ENCODE measurements at regions not wholly inside any gene's neighbourhood (a gene's known extent, or its start where the extent isn't known, plus 50 kb on each side); places are given as distances from the start of the nearest gene placed in this dataset.

DNA sequence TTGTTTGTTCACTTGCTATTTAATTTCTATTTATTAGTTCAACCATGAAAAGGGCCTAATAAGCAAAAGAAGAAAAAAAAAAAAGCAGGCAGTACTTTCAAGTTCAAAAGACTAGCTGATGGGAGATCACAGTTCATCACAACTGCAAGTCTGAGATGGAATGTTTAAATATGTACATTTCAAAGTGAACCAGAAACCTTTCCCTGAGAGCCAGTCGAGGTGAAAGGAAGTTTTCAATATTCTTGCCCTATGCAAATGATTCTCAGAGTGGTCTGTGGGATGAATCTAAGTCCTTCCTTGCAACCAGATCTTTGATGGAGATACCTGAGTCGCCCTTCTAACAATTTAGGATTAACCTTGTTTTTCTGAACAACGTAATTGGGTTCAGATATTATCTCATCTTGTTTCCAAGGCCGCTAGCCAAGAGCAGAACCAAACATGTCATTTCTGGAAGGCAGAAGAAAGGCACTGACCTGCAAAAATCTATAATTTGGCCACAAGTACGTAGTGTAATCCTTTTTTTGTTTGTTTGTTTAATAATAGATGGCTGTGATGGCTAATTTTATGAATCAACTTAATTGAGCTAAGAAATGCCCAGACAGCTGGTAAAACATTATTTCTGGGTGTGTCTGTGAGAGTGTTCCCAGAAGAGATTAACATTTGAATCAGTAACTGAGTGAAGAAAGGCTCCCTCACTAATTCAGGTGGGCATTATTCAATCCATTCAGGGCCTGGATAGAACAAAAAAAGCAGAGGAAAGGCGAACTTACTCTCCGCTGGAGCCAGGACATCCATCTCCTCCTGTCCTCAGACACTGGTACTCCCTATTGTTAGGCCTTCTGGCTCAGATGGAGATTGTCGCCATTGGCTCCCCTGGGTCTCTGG, 171.1 kb upstream of the TMPO start:
- no peak overlapping the region for H3K27ac ChIP-seq (ENCODE audit: extremely low read depth, low read depth, low read length)
- BruUV-seq (replicated peaks), result no TSS peak
- H3K79me2 ChIP-seq (ENCODE audit: control insufficient read depth, insufficient read depth, low read length), result no peaks in the 10 kb centered on the region
- 0% methylated on average over 8 of the region's 8 CpGs for WGBS (ENCODE audit: insufficient coverage, low coverage, missing lambda C conversion rate)
- no peaks in the 10 kb centered on the region for H4K20me1 ChIP-seq (replicated peaks; ENCODE audit: control insufficient read depth, insufficient read depth, low read length)
- H3K27me3 ChIP-seq (ENCODE audit: control insufficient read depth in 2 of 2, insufficient read depth in 2 of 2, low read length in 2 of 2), result no peaks in the 10 kb centered on the region; a peak in 1 of 5 replicates
- ATAC-seq (no peak), FAIRE-seq (no peak), DNase-seq (ENCODE audit: extremely low read depth in 1 of 4, low spot score in 3 of 4) (no peak)
- H3K36me3 ChIP-seq (ENCODE audit: control insufficient read depth, insufficient read depth, low read length), result no peaks in the 10 kb centered on the region
- ChIA-PET CTCF (ENCODE audit: low intra/inter-chr PET ratio) (no interaction called here), POLR2A (interaction anchor here (0.7 kb wide), 1 partner anchor 1624 kb away, joined by 4 read pairs; no protein-coding TSS in a partner anchor)
- H3K4me2 ChIP-seq (ENCODE audit: insufficient read depth, low read length), result no peak overlapping the region
- no peaks in the 10 kb centered on the region for H3K9me3 ChIP-seq (replicated peaks; ENCODE audit: control insufficient read depth, insufficient read depth, low read depth, low read length)
- intact Hi-C loops (cut with micrococcal nuclease) (no loop called here), in situ Hi-C loops (cut with MboI) (no loop called here)
- no peaks in the 10 kb centered on the region for H3K4me1 ChIP-seq (replicated peaks in 1 of 2; ENCODE audit: control insufficient read depth in 2 of 2, insufficient read depth in 2 of 2, low read length in 2 of 2)
- H3K4me3 ChIP-seq, result no peak overlapping the region
- TF ChIP-seq, protein P1, sequence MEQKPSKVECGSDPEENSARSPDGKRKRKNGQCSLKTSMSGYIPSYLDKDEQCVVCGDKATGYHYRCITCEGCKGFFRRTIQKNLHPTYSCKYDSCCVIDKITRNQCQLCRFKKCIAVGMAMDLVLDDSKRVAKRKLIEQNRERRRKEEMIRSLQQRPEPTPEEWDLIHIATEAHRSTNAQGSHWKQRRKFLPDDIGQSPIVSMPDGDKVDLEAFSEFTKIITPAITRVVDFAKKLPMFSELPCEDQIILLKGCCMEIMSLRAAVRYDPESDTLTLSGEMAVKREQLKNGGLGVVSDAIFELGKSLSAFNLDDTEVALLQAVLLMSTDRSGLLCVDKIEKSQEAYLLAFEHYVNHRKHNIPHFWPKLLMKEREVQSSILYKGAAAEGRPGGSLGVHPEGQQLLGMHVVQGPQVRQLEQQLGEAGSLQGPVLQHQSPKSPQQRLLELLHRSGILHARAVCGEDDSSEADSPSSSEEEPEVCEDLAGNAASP (IDR thresholded peaks at IDR 0.05), result no peak
- TF ChIP-seq ZC3H11A (IDR thresholded peaks at IDR 0.05; ENCODE audit: low read depth, low read length) (no peak), PTRF (tag; IDR thresholded peaks at IDR 0.05) (no peak), ZNF507 (tag; conservative IDR thresholded peaks at IDR 0.05) (no peak), ZNF707 (CRISPR knock-in tag; conservative IDR thresholded peaks at IDR 0.05) (no peak), TSC22D4 (tag; IDR thresholded peaks at IDR 0.05) (no peak), BHLHE40 (IDR thresholded peaks at IDR 0.05; ENCODE audit: low read length) (no peak)
- TF ChIP-seq, protein P2, sequence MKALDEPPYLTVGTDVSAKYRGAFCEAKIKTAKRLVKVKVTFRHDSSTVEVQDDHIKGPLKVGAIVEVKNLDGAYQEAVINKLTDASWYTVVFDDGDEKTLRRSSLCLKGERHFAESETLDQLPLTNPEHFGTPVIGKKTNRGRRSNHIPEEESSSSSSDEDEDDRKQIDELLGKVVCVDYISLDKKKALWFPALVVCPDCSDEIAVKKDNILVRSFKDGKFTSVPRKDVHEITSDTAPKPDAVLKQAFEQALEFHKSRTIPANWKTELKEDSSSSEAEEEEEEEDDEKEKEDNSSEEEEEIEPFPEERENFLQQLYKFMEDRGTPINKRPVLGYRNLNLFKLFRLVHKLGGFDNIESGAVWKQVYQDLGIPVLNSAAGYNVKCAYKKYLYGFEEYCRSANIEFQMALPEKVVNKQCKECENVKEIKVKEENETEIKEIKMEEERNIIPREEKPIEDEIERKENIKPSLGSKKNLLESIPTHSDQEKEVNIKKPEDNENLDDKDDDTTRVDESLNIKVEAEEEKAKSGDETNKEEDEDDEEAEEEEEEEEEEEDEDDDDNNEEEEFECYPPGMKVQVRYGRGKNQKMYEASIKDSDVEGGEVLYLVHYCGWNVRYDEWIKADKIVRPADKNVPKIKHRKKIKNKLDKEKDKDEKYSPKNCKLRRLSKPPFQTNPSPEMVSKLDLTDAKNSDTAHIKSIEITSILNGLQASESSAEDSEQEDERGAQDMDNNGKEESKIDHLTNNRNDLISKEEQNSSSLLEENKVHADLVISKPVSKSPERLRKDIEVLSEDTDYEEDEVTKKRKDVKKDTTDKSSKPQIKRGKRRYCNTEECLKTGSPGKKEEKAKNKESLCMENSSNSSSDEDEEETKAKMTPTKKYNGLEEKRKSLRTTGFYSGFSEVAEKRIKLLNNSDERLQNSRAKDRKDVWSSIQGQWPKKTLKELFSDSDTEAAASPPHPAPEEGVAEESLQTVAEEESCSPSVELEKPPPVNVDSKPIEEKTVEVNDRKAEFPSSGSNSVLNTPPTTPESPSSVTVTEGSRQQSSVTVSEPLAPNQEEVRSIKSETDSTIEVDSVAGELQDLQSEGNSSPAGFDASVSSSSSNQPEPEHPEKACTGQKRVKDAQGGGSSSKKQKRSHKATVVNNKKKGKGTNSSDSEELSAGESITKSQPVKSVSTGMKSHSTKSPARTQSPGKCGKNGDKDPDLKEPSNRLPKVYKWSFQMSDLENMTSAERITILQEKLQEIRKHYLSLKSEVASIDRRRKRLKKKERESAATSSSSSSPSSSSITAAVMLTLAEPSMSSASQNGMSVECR (CRISPR knock-in tag; IDR thresholded peaks at IDR 0.05), result no peak
- TF ChIP-seq, protein P3, sequence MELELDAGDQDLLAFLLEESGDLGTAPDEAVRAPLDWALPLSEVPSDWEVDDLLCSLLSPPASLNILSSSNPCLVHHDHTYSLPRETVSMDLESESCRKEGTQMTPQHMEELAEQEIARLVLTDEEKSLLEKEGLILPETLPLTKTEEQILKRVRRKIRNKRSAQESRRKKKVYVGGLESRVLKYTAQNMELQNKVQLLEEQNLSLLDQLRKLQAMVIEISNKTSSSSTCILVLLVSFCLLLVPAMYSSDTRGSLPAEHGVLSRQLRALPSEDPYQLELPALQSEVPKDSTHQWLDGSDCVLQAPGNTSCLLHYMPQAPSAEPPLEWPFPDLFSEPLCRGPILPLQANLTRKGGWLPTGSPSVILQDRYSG (tag; conservative IDR thresholded peaks at IDR 0.05; ENCODE audit: low read depth), result no peak
- TF ChIP-seq, protein P4, sequence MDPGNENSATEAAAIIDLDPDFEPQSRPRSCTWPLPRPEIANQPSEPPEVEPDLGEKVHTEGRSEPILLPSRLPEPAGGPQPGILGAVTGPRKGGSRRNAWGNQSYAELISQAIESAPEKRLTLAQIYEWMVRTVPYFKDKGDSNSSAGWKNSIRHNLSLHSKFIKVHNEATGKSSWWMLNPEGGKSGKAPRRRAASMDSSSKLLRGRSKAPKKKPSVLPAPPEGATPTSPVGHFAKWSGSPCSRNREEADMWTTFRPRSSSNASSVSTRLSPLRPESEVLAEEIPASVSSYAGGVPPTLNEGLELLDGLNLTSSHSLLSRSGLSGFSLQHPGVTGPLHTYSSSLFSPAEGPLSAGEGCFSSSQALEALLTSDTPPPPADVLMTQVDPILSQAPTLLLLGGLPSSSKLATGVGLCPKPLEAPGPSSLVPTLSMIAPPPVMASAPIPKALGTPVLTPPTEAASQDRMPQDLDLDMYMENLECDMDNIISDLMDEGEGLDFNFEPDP (CRISPR knock-in tag; IDR thresholded peaks at IDR 0.05), result no peak
- TF ChIP-seq, protein P5, sequence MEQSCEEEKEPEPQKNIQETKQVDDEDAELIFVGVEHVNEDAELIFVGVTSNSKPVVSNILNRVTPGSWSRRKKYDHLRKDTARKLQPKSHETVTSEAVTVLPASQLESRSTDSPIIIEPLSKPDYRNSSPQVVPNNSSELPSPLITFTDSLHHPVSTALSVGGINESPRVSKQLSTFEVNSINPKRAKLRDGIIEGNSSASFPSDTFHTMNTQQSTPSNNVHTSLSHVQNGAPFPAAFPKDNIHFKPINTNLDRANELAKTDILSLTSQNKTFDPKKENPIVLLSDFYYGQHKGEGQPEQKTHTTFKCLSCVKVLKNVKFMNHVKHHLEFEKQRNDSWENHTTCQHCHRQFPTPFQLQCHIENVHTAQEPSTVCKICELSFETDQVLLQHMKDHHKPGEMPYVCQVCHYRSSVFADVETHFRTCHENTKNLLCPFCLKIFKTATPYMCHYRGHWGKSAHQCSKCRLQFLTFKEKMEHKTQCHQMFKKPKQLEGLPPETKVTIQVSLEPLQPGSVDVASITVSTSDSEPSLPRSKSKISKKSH (CRISPR knock-in tag; IDR thresholded peaks at IDR 0.05), result no peak
- no peaks in the 10 kb centered on the region for H3K9me1 ChIP-seq (ENCODE audit: control insufficient read depth, insufficient read depth, low read length)
- no peak overlapping the region for H2AFZ ChIP-seq (ENCODE audit: low read depth, low read length)
- no peak overlapping the region for H3K9ac ChIP-seq (ENCODE audit: insufficient read depth in 1 of 2, low read depth in 2 of 2, low read length in 2 of 2)

All from K562 (cell line).